ENCODE measurements at regions not wholly inside any gene's neighbourhood (a gene's known extent, or its start where the extent isn't known, plus 50 kb on each side); places are given as distances from the start of the nearest gene placed in this dataset.

DNA sequence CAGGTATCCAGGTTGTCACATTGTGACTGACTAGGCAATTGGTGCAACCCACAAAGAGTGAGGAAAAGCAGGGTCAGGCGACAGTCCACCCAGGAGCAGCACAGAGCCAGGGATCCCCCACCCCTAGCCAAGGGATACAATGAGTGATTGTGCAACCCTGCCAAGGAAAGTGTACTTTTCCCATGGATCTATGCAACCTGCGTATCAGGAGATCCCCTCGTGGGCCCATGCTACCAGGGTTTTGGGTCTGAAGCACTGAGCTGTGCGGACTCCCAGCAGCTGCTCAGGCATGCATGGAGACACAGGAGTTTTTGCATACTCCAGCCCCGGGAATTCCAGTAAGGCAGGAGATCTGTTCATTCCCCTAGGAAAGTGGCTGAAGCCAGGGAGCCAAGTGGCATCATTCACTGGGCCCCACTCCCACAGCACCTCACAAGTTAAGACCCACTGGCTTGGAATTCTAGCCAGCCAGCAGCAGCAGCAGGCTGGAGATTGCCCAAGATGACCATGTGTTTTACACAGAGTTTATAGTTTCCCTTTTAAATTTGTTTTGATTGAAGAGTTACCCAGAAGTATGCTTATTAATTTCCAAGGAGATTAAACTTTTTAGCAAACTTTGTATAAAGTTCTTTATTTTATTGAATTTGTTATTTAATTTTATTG, 136.0 kb downstream of the LTN1 start:
- ChIA-PET POLR2A (no interaction called here), CTCF (no interaction called here)
- no peak for DNase-seq
- Mint-ChIP-seq H3K9me3 (ENCODE audit: insufficient read depth) (peaks cover 2% of the 10 kb centered on the region), H3K4me1 (no peaks in the 10 kb centered on the region), H3K27me3 (no peaks in the 10 kb centered on the region), H3K4me3 (no peak overlapping the region), H3K27ac (no peak overlapping the region)
- H2AFZ ChIP-seq (ENCODE audit: insufficient read depth, low read depth, low read length, poor library complexity, severe bottlenecking), result no peak overlapping the region
- H3K27me3 ChIP-seq (replicated peaks in 1 of 4; ENCODE audit: control extremely low read depth in 1 of 4, control insufficient read depth in 3 of 4, insufficient read depth in 4 of 4, low read length in 3 of 4), result no peaks in the 10 kb centered on the region
- H3K9ac ChIP-seq (ENCODE audit: low read length), result no peak overlapping the region
- H3K4me3 ChIP-seq (ENCODE audit: control extremely low read depth in 1 of 5, extremely low read depth in 1 of 5, insufficient read depth in 1 of 5, low read depth in 2 of 5, low read length in 4 of 5), result no peak overlapping the region
- TF ChIP-seq, protein P1, sequence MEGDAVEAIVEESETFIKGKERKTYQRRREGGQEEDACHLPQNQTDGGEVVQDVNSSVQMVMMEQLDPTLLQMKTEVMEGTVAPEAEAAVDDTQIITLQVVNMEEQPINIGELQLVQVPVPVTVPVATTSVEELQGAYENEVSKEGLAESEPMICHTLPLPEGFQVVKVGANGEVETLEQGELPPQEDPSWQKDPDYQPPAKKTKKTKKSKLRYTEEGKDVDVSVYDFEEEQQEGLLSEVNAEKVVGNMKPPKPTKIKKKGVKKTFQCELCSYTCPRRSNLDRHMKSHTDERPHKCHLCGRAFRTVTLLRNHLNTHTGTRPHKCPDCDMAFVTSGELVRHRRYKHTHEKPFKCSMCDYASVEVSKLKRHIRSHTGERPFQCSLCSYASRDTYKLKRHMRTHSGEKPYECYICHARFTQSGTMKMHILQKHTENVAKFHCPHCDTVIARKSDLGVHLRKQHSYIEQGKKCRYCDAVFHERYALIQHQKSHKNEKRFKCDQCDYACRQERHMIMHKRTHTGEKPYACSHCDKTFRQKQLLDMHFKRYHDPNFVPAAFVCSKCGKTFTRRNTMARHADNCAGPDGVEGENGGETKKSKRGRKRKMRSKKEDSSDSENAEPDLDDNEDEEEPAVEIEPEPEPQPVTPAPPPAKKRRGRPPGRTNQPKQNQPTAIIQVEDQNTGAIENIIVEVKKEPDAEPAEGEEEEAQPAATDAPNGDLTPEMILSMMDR (IDR thresholded peaks at IDR 0.05), result no peak
- no peak for TF ChIP-seq EZH2 (IDR thresholded peaks at IDR 0.05; ENCODE audit: borderline replicate concordance, insufficient read depth, low read depth, low read length, poor library complexity, severe bottlenecking)
- no peaks in the 10 kb centered on the region for H3K4me1 ChIP-seq (ENCODE audit: control insufficient read depth in 2 of 2, insufficient read depth in 2 of 2, low read length in 2 of 2)
- intact Hi-C loops (cut with micrococcal nuclease), result no loop called here
- no peak for ATAC-seq (ENCODE audit: low read depth)
- no peaks in the 10 kb centered on the region for H3K36me3 ChIP-seq (replicated peaks in 1 of 2; ENCODE audit: control extremely low read depth in 1 of 2, control insufficient read depth in 1 of 2, extremely low read depth in 1 of 2, insufficient read depth in 2 of 2, low read length in 1 of 2)
- H3K4me2 ChIP-seq (replicated peaks; ENCODE audit: low read depth, low read length, poor library complexity, severe bottlenecking), result no peak overlapping the region
- H4K20me1 ChIP-seq (ENCODE audit: control insufficient read depth, insufficient read depth, low read length, poor library complexity, severe bottlenecking), result no peaks in the 10 kb centered on the region
- H3K27ac ChIP-seq (ENCODE audit: low read length in 2 of 2), result no peak overlapping the region
- H3K9me3 ChIP-seq (ENCODE audit: control extremely low read depth in 1 of 3, control insufficient read depth in 2 of 3, insufficient read depth in 1 of 3, low read length in 2 of 3), result no peaks in the 10 kb centered on the region
- no peaks in the 10 kb centered on the region for H3K79me2 ChIP-seq (ENCODE audit: control insufficient read depth, insufficient read depth, low read length)
- 95% methylated on average over 5 of the region's 5 CpGs for WGBS (ENCODE audit: insufficient coverage)

DNA sequence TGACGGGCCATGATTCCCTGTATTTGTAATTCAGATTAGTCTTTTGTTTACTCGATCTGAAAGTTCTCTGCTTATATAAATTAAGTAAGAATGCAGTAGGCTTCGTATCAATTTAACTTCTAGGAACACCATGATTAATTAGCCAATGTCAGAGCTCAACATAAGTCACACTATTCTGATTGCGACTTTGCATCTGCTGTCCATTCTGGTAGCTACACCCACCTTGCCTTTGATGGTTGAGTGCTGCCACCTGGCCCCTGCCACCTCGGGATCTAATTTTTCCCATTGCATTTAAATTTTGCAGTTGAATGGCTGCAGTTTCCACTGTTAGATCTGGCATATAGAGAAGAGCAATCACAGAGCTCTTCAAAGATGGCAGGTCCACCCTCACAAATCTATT, 140.0 kb downstream of the LTN1 start:
- intact Hi-C loops (cut with micrococcal nuclease), result no loop called here
- Histone ChIP-seq H4K20me1 (ENCODE audit: control insufficient read depth, insufficient read depth, low read length, poor library complexity, severe bottlenecking) (no peaks in the 10 kb centered on the region), H3K4me1 (ENCODE audit: control insufficient read depth in 2 of 2, insufficient read depth in 2 of 2, low read length in 2 of 2) (no peaks in the 10 kb centered on the region), H3K9ac (ENCODE audit: low read length) (no peak overlapping the region), H3K4me2 (replicated peaks; ENCODE audit: low read depth, low read length, poor library complexity, severe bottlenecking) (no peak overlapping the region), H3K27ac (ENCODE audit: low read length in 2 of 2) (no peak overlapping the region), H2AFZ (ENCODE audit: insufficient read depth, low read depth, low read length, poor library complexity, severe bottlenecking) (no peak overlapping the region), H3K4me3 (ENCODE audit: control extremely low read depth in 1 of 5, extremely low read depth in 1 of 5, insufficient read depth in 1 of 5, low read depth in 2 of 5, low read length in 4 of 5) (no peak overlapping the region), H3K9me3 (ENCODE audit: control extremely low read depth in 1 of 3, control insufficient read depth in 2 of 3, insufficient read depth in 1 of 3, low read length in 2 of 3) (peaks cover 0 to 4% (median 0%) of the 10 kb centered on the region in 3 donors), H3K27me3 (replicated peaks in 1 of 4; ENCODE audit: control extremely low read depth in 1 of 4, control insufficient read depth in 3 of 4, insufficient read depth in 4 of 4, low read length in 3 of 4) (no peaks in the 10 kb centered on the region), H3K79me2 (ENCODE audit: control insufficient read depth, insufficient read depth, low read length) (no peaks in the 10 kb centered on the region), H3K36me3 (replicated peaks in 1 of 2; ENCODE audit: control extremely low read depth in 1 of 2, control insufficient read depth in 1 of 2, extremely low read depth in 1 of 2, insufficient read depth in 2 of 2, low read length in 1 of 2) (no peaks in the 10 kb centered on the region)
- no peak overlapping the region for H3K4me3 Mint-ChIP-seq
- ATAC-seq (ENCODE audit: low read depth) (no peak), DNase-seq (no peak)
- no peaks in the 10 kb centered on the region for H3K27me3 Mint-ChIP-seq
- H3K9me3 Mint-ChIP-seq (ENCODE audit: insufficient read depth), result peaks cover 2% of the 10 kb centered on the region
- WGBS (ENCODE audit: insufficient coverage), result 30% methylated on average over 2 of the region's 5 CpGs
- ChIA-PET POLR2A (no interaction called here), CTCF (no interaction called here)
- H3K27ac Mint-ChIP-seq, result no peak overlapping the region
- no peak for TF ChIP-seq EZH2 (IDR thresholded peaks at IDR 0.05; ENCODE audit: borderline replicate concordance, insufficient read depth, low read depth, low read length, poor library complexity, severe bottlenecking)
- TF ChIP-seq, protein P1 (IDR thresholded peaks at IDR 0.05), result no peak
- no peaks in the 10 kb centered on the region for H3K4me1 Mint-ChIP-seq
